ENCODE measurements at regions not wholly inside any gene's neighbourhood (a gene's known extent, or its start where the extent isn't known, plus 50 kb on each side); places are given as distances from the start of the nearest gene placed in this dataset.

DNA sequence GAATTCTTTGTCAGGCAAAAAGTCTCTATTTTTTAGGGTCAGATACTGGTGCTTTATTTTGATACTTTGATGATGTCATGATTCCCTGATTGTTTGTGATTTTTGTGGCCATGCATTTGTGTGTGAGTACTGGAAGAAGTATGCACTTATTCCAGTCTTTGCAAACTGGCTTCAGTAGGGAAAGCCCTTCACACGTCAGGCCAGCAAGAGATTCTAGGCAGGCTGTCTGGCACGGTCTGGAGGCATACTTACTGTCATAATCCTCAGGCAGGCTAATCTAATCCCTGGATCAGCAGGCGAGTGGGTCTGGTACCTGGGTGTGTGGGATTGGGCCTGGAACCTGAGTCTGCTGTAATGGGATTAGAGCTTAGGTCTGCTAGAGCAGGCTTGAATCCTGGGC lies 391.8 kb upstream of the MMS22L start:
- Histone ChIP-seq H3K4me3 (ENCODE audit: low read depth, low read length) (no peak overlapping the region), H3K9me3 (no peaks in the 10 kb centered on the region), H3K36me3 (no peaks in the 10 kb centered on the region), H3K4me1 (peaks cover 19% of the 10 kb centered on the region), H3K27me3 (no peaks in the 10 kb centered on the region)
- DNase-seq = no peak
- TF ChIP-seq, protein P1, sequence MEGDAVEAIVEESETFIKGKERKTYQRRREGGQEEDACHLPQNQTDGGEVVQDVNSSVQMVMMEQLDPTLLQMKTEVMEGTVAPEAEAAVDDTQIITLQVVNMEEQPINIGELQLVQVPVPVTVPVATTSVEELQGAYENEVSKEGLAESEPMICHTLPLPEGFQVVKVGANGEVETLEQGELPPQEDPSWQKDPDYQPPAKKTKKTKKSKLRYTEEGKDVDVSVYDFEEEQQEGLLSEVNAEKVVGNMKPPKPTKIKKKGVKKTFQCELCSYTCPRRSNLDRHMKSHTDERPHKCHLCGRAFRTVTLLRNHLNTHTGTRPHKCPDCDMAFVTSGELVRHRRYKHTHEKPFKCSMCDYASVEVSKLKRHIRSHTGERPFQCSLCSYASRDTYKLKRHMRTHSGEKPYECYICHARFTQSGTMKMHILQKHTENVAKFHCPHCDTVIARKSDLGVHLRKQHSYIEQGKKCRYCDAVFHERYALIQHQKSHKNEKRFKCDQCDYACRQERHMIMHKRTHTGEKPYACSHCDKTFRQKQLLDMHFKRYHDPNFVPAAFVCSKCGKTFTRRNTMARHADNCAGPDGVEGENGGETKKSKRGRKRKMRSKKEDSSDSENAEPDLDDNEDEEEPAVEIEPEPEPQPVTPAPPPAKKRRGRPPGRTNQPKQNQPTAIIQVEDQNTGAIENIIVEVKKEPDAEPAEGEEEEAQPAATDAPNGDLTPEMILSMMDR (IDR thresholded peaks at IDR 0.05; ENCODE audit: low read depth, low read length) = no peak

DNA sequence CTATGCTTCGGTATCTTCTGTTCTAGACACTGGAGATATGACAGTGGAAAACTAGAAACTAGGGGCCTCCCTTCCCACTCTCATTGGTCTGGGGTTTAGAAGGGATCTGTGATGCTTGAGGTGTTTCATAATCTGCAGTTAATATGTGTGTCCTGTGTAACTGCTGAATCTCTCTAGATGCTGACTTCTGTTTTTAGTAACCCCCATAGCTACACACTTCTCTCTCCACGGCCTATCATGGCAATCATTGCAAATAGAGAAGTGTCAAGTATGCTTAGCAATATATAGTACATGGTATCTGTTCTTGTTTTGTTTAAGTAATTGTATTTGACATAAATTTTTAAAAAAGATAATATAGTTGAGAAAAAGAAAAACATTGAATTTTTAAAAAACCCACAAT lies 394.6 kb upstream of the MMS22L start:
- Histone ChIP-seq H3K36me3 (no peaks in the 10 kb centered on the region), H3K4me1 (peaks cover 5% of the 10 kb centered on the region), H3K4me3 (ENCODE audit: low read depth, low read length) (no peak overlapping the region), H3K9me3 (no peaks in the 10 kb centered on the region), H3K27me3 (no peaks in the 10 kb centered on the region)
- DNase-seq = no peak
- TF ChIP-seq, protein P1 (IDR thresholded peaks at IDR 0.05; ENCODE audit: low read depth, low read length) = no peak

DNA sequence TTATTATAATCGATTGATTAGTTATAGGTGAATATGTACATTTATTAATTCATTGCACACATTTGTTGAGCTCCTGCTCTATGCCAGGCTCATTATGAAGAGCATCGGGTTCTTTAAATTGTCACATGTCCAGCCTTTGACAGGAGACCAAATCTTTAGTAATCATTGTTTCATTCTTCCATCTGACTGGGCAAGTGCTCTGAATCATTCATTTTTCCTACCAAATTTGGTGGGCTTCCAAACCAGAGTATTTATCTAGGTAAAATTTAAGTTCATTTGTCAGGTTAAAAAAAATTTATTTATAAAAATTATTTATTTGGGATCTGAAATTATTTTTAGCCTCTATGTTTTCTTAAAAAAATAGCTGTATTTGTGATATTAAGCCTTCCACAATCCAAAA lies 404.9 kb upstream of the MMS22L start:
- Histone ChIP-seq H3K9me3 (no peaks in the 10 kb centered on the region), H3K36me3 (no peaks in the 10 kb centered on the region), H3K4me3 (ENCODE audit: low read depth, low read length) (no peak overlapping the region), H3K27me3 (no peaks in the 10 kb centered on the region), H3K4me1 (no peaks in the 10 kb centered on the region)
- TF ChIP-seq, protein P1 (IDR thresholded peaks at IDR 0.05; ENCODE audit: low read depth, low read length) = no peak
- DNase-seq = no peak

DNA sequence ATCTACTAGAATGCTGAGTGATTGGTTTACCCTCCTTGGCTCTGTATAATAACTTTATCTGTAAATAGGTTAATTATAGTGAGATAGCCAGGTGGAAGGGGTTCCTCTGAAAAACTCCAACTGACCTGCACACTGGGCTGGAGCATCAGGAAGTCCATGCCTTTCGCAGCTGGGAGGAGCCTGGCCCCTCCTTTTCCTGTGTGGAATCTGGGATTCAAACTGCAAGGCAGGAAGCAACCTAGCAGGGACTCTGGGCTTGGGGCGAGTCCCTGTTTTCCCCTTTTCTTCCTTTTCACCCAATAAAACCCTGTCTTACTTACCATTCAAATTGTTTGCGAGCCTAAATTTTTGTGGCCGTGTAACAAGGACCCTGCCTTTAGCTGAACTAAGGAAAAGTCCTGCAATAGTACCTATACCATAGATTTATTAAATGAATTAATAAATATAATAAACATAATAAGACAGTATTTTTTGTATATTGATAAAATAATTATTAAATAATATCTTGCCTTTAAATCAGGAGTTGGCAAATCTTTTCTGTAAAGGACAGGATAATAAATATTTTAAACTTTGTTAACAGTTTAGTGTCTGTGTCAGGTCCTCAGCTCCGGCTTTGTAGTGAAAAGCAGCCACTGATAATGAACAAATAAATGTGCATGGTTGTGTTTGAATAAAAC lies 406.2 kb upstream of the MMS22L start:
- no peaks in the 10 kb centered on the region for H3K4me1 ChIP-seq
- H3K9me3 ChIP-seq = no peaks in the 10 kb centered on the region
- TF ChIP-seq, protein P1 (IDR thresholded peaks at IDR 0.05; ENCODE audit: low read depth, low read length) = no peak
- H3K27me3 ChIP-seq = no peaks in the 10 kb centered on the region
- DNase-seq = no peak
- H3K36me3 ChIP-seq = no peaks in the 10 kb centered on the region
- H3K4me3 ChIP-seq (ENCODE audit: low read depth, low read length) = no peak overlapping the region

DNA sequence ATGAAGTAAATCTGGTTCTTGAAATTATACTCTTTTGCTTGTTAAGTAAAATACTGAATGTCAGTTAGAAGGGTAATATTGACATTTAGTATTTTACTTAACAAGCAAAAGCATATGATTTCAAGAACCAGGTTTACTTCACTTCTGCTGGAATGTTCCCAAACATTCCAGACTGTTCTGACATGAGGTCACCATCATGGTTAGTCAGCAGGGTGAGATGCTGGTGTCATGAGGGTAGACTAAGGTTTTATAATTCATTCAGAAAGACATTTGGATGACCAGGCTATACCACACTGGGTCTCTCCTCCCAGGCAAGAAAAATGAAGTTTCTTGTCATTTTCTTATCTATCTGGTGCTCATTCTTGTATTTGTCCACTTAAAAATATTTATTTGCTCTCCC lies 414.4 kb upstream of the MMS22L start:
- TF ChIP-seq, protein P1 (IDR thresholded peaks at IDR 0.05; ENCODE audit: low read depth, low read length) = no peak
- H3K4me1 ChIP-seq = no peaks in the 10 kb centered on the region
- no peaks in the 10 kb centered on the region for H3K9me3 ChIP-seq
- H3K4me3 ChIP-seq (ENCODE audit: low read depth, low read length) = no peak overlapping the region
- no peaks in the 10 kb centered on the region for H3K27me3 ChIP-seq
- no peaks in the 10 kb centered on the region for H3K36me3 ChIP-seq
- no peak for DNase-seq

DNA sequence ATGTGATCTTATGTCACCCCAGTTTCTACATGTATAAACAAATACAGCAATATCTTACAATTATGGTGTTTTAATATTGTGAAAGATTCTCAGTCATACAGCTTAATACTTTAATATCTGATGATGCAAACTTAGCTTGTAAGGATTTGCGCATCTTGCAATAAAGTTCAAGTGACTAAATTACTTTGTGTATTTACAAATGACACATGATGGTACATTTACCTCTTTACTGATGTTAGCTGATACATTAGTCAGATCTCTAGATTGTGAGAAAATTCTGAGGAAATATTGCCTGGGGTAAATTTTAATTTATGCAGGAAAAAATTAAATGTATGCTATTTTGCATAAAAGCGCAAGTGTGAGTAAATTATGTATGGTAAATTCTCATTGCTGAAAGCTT lies 418.8 kb upstream of the MMS22L start:
- no peak for DNase-seq
- TF ChIP-seq, protein P1 (IDR thresholded peaks at IDR 0.05; ENCODE audit: low read depth, low read length) = no peak
- no peak overlapping the region for H3K4me3 ChIP-seq (ENCODE audit: low read depth, low read length)

More for the DNA sequence above, 418.8 kb upstream of the MMS22L start:
- Histone ChIP-seq H3K4me1 (peaks cover 3% of the 10 kb centered on the region; the same call in 1 of the 2 replicates), H3K9me3 (no peaks in the 10 kb centered on the region), H3K36me3 (no peaks in the 10 kb centered on the region), H3K27me3 (no peaks in the 10 kb centered on the region)
